MM.1S (cell line): ENCODE measurements at regions not wholly inside any gene's neighbourhood (a gene's known extent, or its start where the extent isn't known, plus 50 kb on each side); places are given as distances from the start of the nearest gene placed in this dataset.

ENCODE experiments used
- DNase-seq: peaks from one replicate; pipeline ENCODE4 v3.0.0-alpha.2; 2015
- H2AFZ ChIP-seq: fragments of 300-600 bp; sonication (generic); 2 replicates; pipeline ENCODE4 v1.6.0; 2016; ENCODE audit warnings: antibody characterized with exemption, low read length
- H3F3A ChIP-seq: fragments of 300-600 bp; sonication (generic); 2 replicates; pipeline ENCODE4 v1.6.1; 2016; ENCODE audit warnings: mild to moderate bottlenecking, antibody characterized with exemption, low read length, moderate library complexity, mixed read lengths; ENCODE audit not compliant: insufficient read depth
- H3K27ac ChIP-seq: fragments of 300-600 bp; sonication (generic); 2 replicates; pipeline ENCODE4 v1.5.1; 2016; ENCODE audit warnings: mild to moderate bottlenecking, low read length
- H3K27me3 ChIP-seq: fragments of 300-600 bp; sonication (generic); replicated peaks from 2 replicates; pipeline ENCODE4 v1.6.0; 2016; ENCODE audit warnings: low read length; ENCODE audit not compliant: insufficient read depth
- H3K36me3 ChIP-seq: fragments of 300-600 bp; sonication (generic); replicated peaks from 2 replicates; pipeline ENCODE4 v1.6.1; 2016; ENCODE audit warnings: mild to moderate bottlenecking, low read length, mixed read lengths; ENCODE audit not compliant: insufficient read depth
- H3K4me1 ChIP-seq: fragments of 300-600 bp; sonication (generic); 2 replicates; pipeline ENCODE4 v1.6.1; 2016; ENCODE audit warnings: low read length, mixed read lengths
- H3K4me2 ChIP-seq: fragments of 300-600 bp; sonication (generic); 2 replicates; pipeline ENCODE4 v1.6.0; 2016; ENCODE audit warnings: low read depth, low read length
- H3K4me3 ChIP-seq: fragments of 300-600 bp; sonication (generic); 2 replicates; pipeline ENCODE4 v1.5.1; 2016; ENCODE audit warnings: low read length, mixed read lengths
- H3K79me2 ChIP-seq: fragments of 300-600 bp; sonication (generic); 2 replicates; pipeline ENCODE4 v1.6.1; 2016; ENCODE audit warnings: mixed run types, low read length, mixed read lengths
- H3K9ac ChIP-seq: fragments of 300-600 bp; sonication (generic); 2 replicates; pipeline ENCODE4 v1.6.1; 2016; ENCODE audit warnings: low read length, mixed read lengths
- H3K9me2 ChIP-seq: fragments of 300-600 bp; sonication (generic); replicated peaks from 2 replicates; pipeline ENCODE4 v1.6.1; 2016; ENCODE audit warnings: mild to moderate bottlenecking, low read length, mixed read lengths; ENCODE audit not compliant: insufficient read depth
- H3K9me3 ChIP-seq: fragments of 300-600 bp; sonication (generic); replicated peaks from 2 replicates; pipeline ENCODE4 v1.6.1; 2016; ENCODE audit warnings: mild to moderate bottlenecking, low read length, mixed read lengths; ENCODE audit not compliant: insufficient read depth
- H4K20me1 ChIP-seq: fragments of 300-600 bp; sonication (generic); 2 replicates; pipeline ENCODE4 v1.6.1; 2016; ENCODE audit warnings: mild to moderate bottlenecking, low read length, moderate library complexity, mixed read lengths; ENCODE audit not compliant: insufficient read depth
- EZH2 ChIP-seq: fragments of 300-600 bp; sonication (generic); optimal IDR thresholded peaks from 2 replicates; pipeline ENCODE3; 2017; ENCODE audit warnings: low read depth, mild to moderate bottlenecking, antibody characterized with exemption, low read length, mixed read lengths
- EZH2phosphoT487 ChIP-seq: fragments of 300-600 bp; sonication (generic); IDR thresholded peaks from 2 replicates; pipeline ENCODE4 v1.6.1; 2018; ENCODE audit warnings: antibody characterized with exemption, low read length
- TF ChIP-seq, protein P1 (sequence below): fragments of 300-600 bp; sonication (generic); IDR thresholded peaks from 2 replicates; pipeline ENCODE4 v1.5.1; 2016; ENCODE audit warnings: antibody characterized with exemption, low read length, mixed read lengths

DNA sequence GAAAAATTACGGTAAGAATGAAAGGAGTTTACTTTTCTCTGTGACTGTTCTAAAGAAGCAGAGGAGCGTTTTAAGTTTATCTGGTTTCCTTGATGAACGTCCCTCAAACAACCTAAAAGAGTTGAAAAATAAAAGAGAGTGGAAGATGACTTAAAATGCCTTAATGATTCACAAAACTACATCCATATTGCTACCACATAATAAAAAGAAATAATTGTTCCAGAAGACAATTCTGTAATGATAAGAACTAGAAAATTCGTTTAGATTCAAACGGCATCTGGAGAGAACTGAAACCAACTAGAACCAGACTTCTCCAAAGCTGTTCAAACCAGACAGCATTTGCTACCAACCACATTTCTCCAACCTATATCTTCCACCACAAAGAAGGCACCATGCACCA, 68.1 kb downstream of the TEKT4 start:
- no peaks in the 10 kb centered on the region for H3F3A ChIP-seq
- no peaks in the 10 kb centered on the region for H3K9me2 ChIP-seq
- H3K4me3 ChIP-seq = no peak overlapping the region
- no peak for DNase-seq
- no peak overlapping the region for H3K27ac ChIP-seq
- H3K4me2 ChIP-seq = no peak overlapping the region
- H3K79me2 ChIP-seq = no peaks in the 10 kb centered on the region
- no peaks in the 10 kb centered on the region for H4K20me1 ChIP-seq
- no peak overlapping the region for H2AFZ ChIP-seq
- H3K9me3 ChIP-seq = no peaks in the 10 kb centered on the region
- no peaks in the 10 kb centered on the region for H3K4me1 ChIP-seq
- TF ChIP-seq EZH2phosphoT487 (no peak), EZH2 (no peak)
- TF ChIP-seq, protein P1, sequence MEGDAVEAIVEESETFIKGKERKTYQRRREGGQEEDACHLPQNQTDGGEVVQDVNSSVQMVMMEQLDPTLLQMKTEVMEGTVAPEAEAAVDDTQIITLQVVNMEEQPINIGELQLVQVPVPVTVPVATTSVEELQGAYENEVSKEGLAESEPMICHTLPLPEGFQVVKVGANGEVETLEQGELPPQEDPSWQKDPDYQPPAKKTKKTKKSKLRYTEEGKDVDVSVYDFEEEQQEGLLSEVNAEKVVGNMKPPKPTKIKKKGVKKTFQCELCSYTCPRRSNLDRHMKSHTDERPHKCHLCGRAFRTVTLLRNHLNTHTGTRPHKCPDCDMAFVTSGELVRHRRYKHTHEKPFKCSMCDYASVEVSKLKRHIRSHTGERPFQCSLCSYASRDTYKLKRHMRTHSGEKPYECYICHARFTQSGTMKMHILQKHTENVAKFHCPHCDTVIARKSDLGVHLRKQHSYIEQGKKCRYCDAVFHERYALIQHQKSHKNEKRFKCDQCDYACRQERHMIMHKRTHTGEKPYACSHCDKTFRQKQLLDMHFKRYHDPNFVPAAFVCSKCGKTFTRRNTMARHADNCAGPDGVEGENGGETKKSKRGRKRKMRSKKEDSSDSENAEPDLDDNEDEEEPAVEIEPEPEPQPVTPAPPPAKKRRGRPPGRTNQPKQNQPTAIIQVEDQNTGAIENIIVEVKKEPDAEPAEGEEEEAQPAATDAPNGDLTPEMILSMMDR = no peak
- no peaks in the 10 kb centered on the region for H3K27me3 ChIP-seq
- no peaks in the 10 kb centered on the region for H3K36me3 ChIP-seq
- H3K9ac ChIP-seq = no peak overlapping the region

DNA sequence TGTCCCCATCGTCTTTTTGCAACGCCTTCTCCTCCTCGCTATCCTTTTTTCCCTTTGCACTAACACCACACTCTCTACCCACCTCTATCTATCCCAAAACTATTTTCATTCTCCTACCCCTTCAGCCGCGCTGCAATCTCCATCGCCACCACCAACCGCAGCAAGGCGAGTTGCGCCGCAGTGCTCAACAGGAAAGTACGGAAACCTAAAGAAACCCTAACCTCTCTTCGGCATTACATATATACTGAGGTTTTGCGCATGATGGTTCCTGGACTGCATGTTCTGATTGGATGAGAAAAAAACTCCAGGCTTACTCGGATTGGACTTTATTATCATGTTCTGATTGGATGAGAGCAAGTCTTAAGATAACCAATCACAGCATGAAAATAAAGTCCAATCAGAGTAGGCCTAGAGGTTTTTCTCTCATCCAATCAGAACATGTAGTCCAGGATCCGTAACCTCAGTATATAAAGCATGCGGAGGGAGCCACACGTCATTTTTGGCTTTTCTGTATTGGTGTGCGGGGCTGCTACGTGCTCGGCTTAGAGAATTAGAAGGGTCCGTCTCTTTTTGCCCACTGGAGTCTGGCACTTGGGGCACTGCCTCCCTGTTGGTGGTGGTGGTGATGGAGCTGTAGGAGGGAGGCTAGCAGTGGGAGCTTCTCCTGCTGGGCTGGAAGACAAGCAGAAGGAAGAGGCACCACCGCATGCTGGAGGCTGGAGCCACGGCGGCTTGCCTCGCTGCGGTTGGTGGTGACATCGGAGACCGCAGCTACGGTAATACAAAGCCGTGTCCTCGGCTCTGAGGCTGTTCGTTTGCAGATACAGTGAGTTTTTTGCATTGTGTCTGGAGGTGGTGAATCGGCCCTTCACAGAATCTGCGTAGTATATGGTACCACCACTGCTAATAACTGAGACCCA, 76.1 kb downstream of the TEKT4 start:
- Histone ChIP-seq H3K4me1 (no peaks in the 10 kb centered on the region), H3K27me3 (no peaks in the 10 kb centered on the region), H3F3A (no peaks in the 10 kb centered on the region), H3K27ac (no peak overlapping the region), H3K9ac (no peak overlapping the region), H3K79me2 (no peaks in the 10 kb centered on the region), H3K4me3 (no peak overlapping the region), H3K4me2 (no peak overlapping the region), H3K36me3 (no peaks in the 10 kb centered on the region), H3K9me2 (no peaks in the 10 kb centered on the region), H2AFZ (no peak overlapping the region), H4K20me1 (no peaks in the 10 kb centered on the region), H3K9me3 (no peaks in the 10 kb centered on the region)
- no peak for TF ChIP-seq EZH2
- TF ChIP-seq EZH2phosphoT487 = no peak
- TF ChIP-seq, protein P1 = no peak
- no peak for DNase-seq

DNA sequence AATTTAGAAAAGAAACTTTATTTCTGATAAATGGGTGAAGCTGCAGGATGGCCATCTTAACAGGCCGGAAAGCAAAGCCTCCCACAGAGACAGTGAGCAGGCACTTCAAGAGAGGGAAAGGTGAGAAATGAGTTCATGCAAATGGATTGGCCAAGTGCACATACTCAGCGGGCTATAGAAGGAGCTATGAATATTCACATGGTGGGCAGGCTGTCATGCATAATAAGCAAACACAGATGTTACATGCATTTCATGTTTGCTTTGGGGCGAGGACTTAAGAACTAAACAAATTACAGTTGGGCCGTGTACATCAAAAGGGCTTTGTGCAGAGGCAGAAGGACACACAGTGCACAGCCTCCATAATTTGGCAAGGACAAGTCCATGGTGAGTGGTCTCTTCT, 69.8 kb upstream of the MAL start:
- no peaks in the 10 kb centered on the region for H3K36me3 ChIP-seq
- H3K9ac ChIP-seq = no peak overlapping the region
- no peak overlapping the region for H3K4me3 ChIP-seq
- H4K20me1 ChIP-seq = no peaks in the 10 kb centered on the region
- no peak overlapping the region for H3K4me2 ChIP-seq
- H3K79me2 ChIP-seq = no peaks in the 10 kb centered on the region
- TF ChIP-seq EZH2 (no peak), EZH2phosphoT487 (no peak)
- TF ChIP-seq, protein P1 = no peak
- H3K9me2 ChIP-seq = no peaks in the 10 kb centered on the region
- H3F3A ChIP-seq = no peaks in the 10 kb centered on the region
- no peak overlapping the region for H3K27ac ChIP-seq
- DNase-seq = no peak
- no peaks in the 10 kb centered on the region for H3K9me3 ChIP-seq
- no peaks in the 10 kb centered on the region for H3K27me3 ChIP-seq
- no peaks in the 10 kb centered on the region for H3K4me1 ChIP-seq
- H2AFZ ChIP-seq = no peak overlapping the region
